MM.1S (cell line): ENCODE measurements at regions not wholly inside any gene's neighbourhood (a gene's known extent, or its start where the extent isn't known, plus 50 kb on each side); places are given as distances from the start of the nearest gene placed in this dataset.

ENCODE experiments used
- DNase-seq: peaks from one replicate; pipeline ENCODE4 v3.0.0-alpha.2; 2015
- H2AFZ ChIP-seq: fragments of 300-600 bp; sonication (generic); 2 replicates; pipeline ENCODE4 v1.6.0; 2016; ENCODE audit warnings: antibody characterized with exemption, low read length
- H3F3A ChIP-seq: fragments of 300-600 bp; sonication (generic); 2 replicates; pipeline ENCODE4 v1.6.1; 2016; ENCODE audit warnings: mild to moderate bottlenecking, antibody characterized with exemption, low read length, moderate library complexity, mixed read lengths; ENCODE audit not compliant: insufficient read depth
- H3K27ac ChIP-seq: fragments of 300-600 bp; sonication (generic); 2 replicates; pipeline ENCODE4 v1.5.1; 2016; ENCODE audit warnings: mild to moderate bottlenecking, low read length
- H3K27me3 ChIP-seq: fragments of 300-600 bp; sonication (generic); replicated peaks from 2 replicates; pipeline ENCODE4 v1.6.0; 2016; ENCODE audit warnings: low read length; ENCODE audit not compliant: insufficient read depth
- H3K36me3 ChIP-seq: fragments of 300-600 bp; sonication (generic); replicated peaks from 2 replicates; pipeline ENCODE4 v1.6.1; 2016; ENCODE audit warnings: mild to moderate bottlenecking, low read length, mixed read lengths; ENCODE audit not compliant: insufficient read depth
- H3K4me1 ChIP-seq: fragments of 300-600 bp; sonication (generic); 2 replicates; pipeline ENCODE4 v1.6.1; 2016; ENCODE audit warnings: low read length, mixed read lengths
- H3K4me2 ChIP-seq: fragments of 300-600 bp; sonication (generic); 2 replicates; pipeline ENCODE4 v1.6.0; 2016; ENCODE audit warnings: low read depth, low read length
- H3K4me3 ChIP-seq: fragments of 300-600 bp; sonication (generic); 2 replicates; pipeline ENCODE4 v1.5.1; 2016; ENCODE audit warnings: low read length, mixed read lengths
- H3K79me2 ChIP-seq: fragments of 300-600 bp; sonication (generic); 2 replicates; pipeline ENCODE4 v1.6.1; 2016; ENCODE audit warnings: mixed run types, low read length, mixed read lengths
- H3K9ac ChIP-seq: fragments of 300-600 bp; sonication (generic); 2 replicates; pipeline ENCODE4 v1.6.1; 2016; ENCODE audit warnings: low read length, mixed read lengths
- H3K9me2 ChIP-seq: fragments of 300-600 bp; sonication (generic); replicated peaks from 2 replicates; pipeline ENCODE4 v1.6.1; 2016; ENCODE audit warnings: mild to moderate bottlenecking, low read length, mixed read lengths; ENCODE audit not compliant: insufficient read depth
- H3K9me3 ChIP-seq: fragments of 300-600 bp; sonication (generic); replicated peaks from 2 replicates; pipeline ENCODE4 v1.6.1; 2016; ENCODE audit warnings: mild to moderate bottlenecking, low read length, mixed read lengths; ENCODE audit not compliant: insufficient read depth
- H4K20me1 ChIP-seq: fragments of 300-600 bp; sonication (generic); 2 replicates; pipeline ENCODE4 v1.6.1; 2016; ENCODE audit warnings: mild to moderate bottlenecking, low read length, moderate library complexity, mixed read lengths; ENCODE audit not compliant: insufficient read depth
- EZH2 ChIP-seq: fragments of 300-600 bp; sonication (generic); optimal IDR thresholded peaks from 2 replicates; pipeline ENCODE3; 2017; ENCODE audit warnings: low read depth, mild to moderate bottlenecking, antibody characterized with exemption, low read length, mixed read lengths
- EZH2phosphoT487 ChIP-seq: fragments of 300-600 bp; sonication (generic); IDR thresholded peaks from 2 replicates; pipeline ENCODE4 v1.6.1; 2018; ENCODE audit warnings: antibody characterized with exemption, low read length
- TF ChIP-seq, protein P1 (sequence below): fragments of 300-600 bp; sonication (generic); IDR thresholded peaks from 2 replicates; pipeline ENCODE4 v1.5.1; 2016; ENCODE audit warnings: antibody characterized with exemption, low read length, mixed read lengths

DNA sequence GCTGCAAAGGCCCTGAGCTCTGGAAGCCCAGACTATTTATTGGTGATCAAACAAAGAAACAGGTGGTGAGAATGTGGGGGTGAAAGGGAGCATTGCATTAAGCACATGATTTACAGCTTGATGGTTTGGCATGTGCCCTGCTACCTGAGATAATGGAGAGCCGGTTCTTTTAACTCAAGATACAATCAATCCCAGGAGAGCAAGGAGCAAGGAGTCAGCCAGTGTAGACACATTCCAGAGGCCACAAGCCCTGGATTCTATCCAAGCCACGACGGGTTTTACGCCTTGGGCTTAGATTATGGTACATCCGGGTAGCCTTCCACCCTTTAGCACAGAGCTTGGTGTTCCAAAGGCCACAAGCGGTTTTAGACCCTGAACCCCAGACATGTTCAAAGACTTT is 292.2 kb downstream of the CYLC2 start:
- no peak for DNase-seq
- H3K36me3 ChIP-seq: no peaks in the 10 kb centered on the region

DNA sequence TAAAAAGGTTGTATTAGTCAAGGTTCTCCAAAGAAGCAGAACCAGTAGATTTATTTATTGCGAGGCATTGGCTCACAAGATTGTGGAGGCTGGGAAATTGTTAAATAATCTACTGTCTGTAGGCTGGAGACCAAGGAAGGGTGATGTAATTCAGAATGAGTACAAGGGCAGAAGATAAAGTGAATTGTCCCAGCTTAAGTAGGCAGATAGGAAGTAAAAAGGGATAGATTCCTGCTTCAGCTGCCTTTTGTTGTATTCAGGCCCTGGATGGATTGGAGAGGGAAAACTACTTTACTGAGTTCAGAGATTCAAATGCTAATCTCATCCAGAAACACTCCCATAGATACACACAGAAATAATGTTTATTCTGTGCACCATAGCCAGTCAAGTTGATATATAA is 301.1 kb downstream of the CYLC2 start:
- no peaks in the 10 kb centered on the region for H3K27me3 ChIP-seq

More for the DNA sequence above, 292.2 kb downstream of the CYLC2 start:
- H3K9me3 ChIP-seq: no peaks in the 10 kb centered on the region
- H2AFZ ChIP-seq: no peak overlapping the region
- H3K9ac ChIP-seq: no peak overlapping the region
- H3F3A ChIP-seq: no peaks in the 10 kb centered on the region
- H3K4me2 ChIP-seq: no peak overlapping the region
- H3K79me2 ChIP-seq: no peaks in the 10 kb centered on the region
- H3K4me3 ChIP-seq: no peak overlapping the region
- TF ChIP-seq EZH2: no peak
- TF ChIP-seq EZH2phosphoT487: no peak
- TF ChIP-seq, protein P1, sequence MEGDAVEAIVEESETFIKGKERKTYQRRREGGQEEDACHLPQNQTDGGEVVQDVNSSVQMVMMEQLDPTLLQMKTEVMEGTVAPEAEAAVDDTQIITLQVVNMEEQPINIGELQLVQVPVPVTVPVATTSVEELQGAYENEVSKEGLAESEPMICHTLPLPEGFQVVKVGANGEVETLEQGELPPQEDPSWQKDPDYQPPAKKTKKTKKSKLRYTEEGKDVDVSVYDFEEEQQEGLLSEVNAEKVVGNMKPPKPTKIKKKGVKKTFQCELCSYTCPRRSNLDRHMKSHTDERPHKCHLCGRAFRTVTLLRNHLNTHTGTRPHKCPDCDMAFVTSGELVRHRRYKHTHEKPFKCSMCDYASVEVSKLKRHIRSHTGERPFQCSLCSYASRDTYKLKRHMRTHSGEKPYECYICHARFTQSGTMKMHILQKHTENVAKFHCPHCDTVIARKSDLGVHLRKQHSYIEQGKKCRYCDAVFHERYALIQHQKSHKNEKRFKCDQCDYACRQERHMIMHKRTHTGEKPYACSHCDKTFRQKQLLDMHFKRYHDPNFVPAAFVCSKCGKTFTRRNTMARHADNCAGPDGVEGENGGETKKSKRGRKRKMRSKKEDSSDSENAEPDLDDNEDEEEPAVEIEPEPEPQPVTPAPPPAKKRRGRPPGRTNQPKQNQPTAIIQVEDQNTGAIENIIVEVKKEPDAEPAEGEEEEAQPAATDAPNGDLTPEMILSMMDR: no peak
- no peaks in the 10 kb centered on the region for H4K20me1 ChIP-seq
- no peak overlapping the region for H3K27ac ChIP-seq
- H3K9me2 ChIP-seq: no peaks in the 10 kb centered on the region
- no peaks in the 10 kb centered on the region for H3K4me1 ChIP-seq
- H3K27me3 ChIP-seq: no peaks in the 10 kb centered on the region

DNA sequence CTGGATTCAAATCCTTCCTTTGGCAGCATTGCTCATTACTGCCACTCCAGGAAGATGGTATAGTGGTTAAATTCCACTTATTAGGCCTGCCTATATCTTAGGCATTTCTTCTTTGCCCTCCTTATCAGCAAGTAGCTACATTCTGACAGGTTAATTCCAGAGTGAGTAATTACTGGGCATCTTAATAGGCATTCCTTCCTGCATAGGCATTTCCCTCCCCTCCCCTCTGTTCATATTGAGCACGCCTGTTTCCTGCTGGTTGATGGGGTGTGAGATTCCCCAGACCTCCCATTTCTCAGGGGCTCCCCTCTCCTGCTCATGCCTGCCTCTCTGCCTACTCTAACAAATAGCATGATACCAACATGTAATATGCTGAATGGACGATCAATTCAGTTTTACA is 305.9 kb downstream of the CYLC2 start:
- Histone ChIP-seq H3K4me1 (no peaks in the 10 kb centered on the region), H3K36me3 (no peaks in the 10 kb centered on the region), H3K9me2 (no peaks in the 10 kb centered on the region), H3K27ac (no peak overlapping the region), H3K9ac (no peak overlapping the region), H3K9me3 (no peaks in the 10 kb centered on the region), H3F3A (no peaks in the 10 kb centered on the region), H3K27me3 (no peaks in the 10 kb centered on the region), H3K79me2 (no peaks in the 10 kb centered on the region), H2AFZ (no peak overlapping the region), H3K4me2 (no peak overlapping the region), H4K20me1 (no peaks in the 10 kb centered on the region), H3K4me3 (no peak overlapping the region)
- no peak for DNase-seq
- TF ChIP-seq, protein P1: no peak
- no peak for TF ChIP-seq EZH2phosphoT487
- TF ChIP-seq EZH2: no peak

More for the DNA sequence above, 301.1 kb downstream of the CYLC2 start:
- Histone ChIP-seq H2AFZ (no peak overlapping the region), H3F3A (no peaks in the 10 kb centered on the region), H3K79me2 (no peaks in the 10 kb centered on the region), H3K4me1 (no peaks in the 10 kb centered on the region), H3K9ac (no peak overlapping the region), H3K9me2 (no peaks in the 10 kb centered on the region), H3K4me3 (no peak overlapping the region), H3K9me3 (no peaks in the 10 kb centered on the region), H3K27ac (no peak overlapping the region), H3K4me2 (no peak overlapping the region), H3K36me3 (no peaks in the 10 kb centered on the region), H4K20me1 (no peaks in the 10 kb centered on the region)
- DNase-seq: no peak
- TF ChIP-seq, protein P1: no peak
- TF ChIP-seq EZH2 (no peak), EZH2phosphoT487 (no peak)
